Heart right ventricle (tissue), 16 donors: ENCODE measurements at regions not wholly inside any gene's neighbourhood (a gene's known extent, or its start where the extent isn't known, plus 50 kb on each side); places are given as distances from the start of the nearest gene placed in this dataset.

Experiments used
- ATAC-seq, 8 donors: fragments of 200-7000 bp; cut with Tn5 transposase; one replicate each; pipeline ENCODE4 v1.9.1; 2020; ENCODE audit warnings: mild to moderate bottlenecking in 8 of 8, moderate library complexity in 8 of 8, moderate number of reproducible peaks in 1 of 8
- DNase-seq, 2 donors: peaks; one replicate each; pipeline ENCODE4 v3.0.0-alpha.2; 2020
- H3K27ac ChIP-seq, 10 donors: fragments of 200-600 bp; sonication (generic) in 2 of 10; one replicate each; pipeline versions ENCODE4 v1.5.0 to v1.8.0; 2020 to 2022; ENCODE audit warnings: mild to moderate bottlenecking in 3 of 10
- H3K27me3 ChIP-seq, 7 donors: fragments of 200-600 bp; one replicate each; pipeline ENCODE4 v1.8.0; 2021 to 2022; ENCODE audit warnings: mild to moderate bottlenecking in 2 of 7
- H3K36me3 ChIP-seq, 9 donors: fragments of 200-600 bp; sonication (generic) in 1 of 9; one replicate each; pipeline versions ENCODE4 v1.5.0 to v1.8.0; 2020 to 2022; ENCODE audit warnings: mild to moderate bottlenecking in 2 of 9
- H3K4me1 ChIP-seq, 9 donors: fragments of 200-600 bp; sonication (generic) in 1 of 9; one replicate each; pipeline versions ENCODE4 v1.5.0 to v1.8.0; 2020 to 2022; ENCODE audit warnings: mild to moderate bottlenecking in 4 of 9
- H3K4me3 ChIP-seq, 10 donors: fragments of 200-600 bp; sonication (generic) in 2 of 10; one replicate each; pipeline versions ENCODE4 v1.5.0 to v1.8.0; 2020 to 2022; ENCODE audit warnings: mild to moderate bottlenecking in 7 of 10, moderate library complexity in 2 of 10
- H3K9me3 ChIP-seq, 11 donors: fragments of 200-600 bp in 10 of 11; sonication (generic) in 2 of 11; one replicate each; pipeline versions ENCODE4 v1.5.0 to v1.8.0; 2013 to 2022; ENCODE audit warnings: mild to moderate bottlenecking in 2 of 11, control low read depth in 1 of 11, moderate library complexity in 1 of 11
- WGBS, 2 donors: extraction: QIAGEN DNeasy Blood & Tissue Kit; methylation state at CpG; one replicate each; pipeline ENCODE4 v1.1.7; 2013; ENCODE audit warnings: inconsistent platforms in 1 of 2; 5-methylcytosine and 5-hydroxymethylcytosine counted together
- intact Hi-C, 10 donors: fragments of 100-400 bp; cut with DNase I; formaldehyde crosslinking; loops; one replicate each; pipeline versions ENCODE4 v1.11.1 to v1.14.2; 2022
- TF ChIP-seq, protein P1 (sequence below), 9 donors: fragments of 200-600 bp; sonication (generic) in 2 of 9; IDR thresholded peaks; one replicate each; pipeline versions ENCODE4 v1.5.0 to v1.8.0; 2021 to 2022; ENCODE audit warnings: antibody characterized with exemption in 9 of 9, mild to moderate bottlenecking in 5 of 9, moderate library complexity in 1 of 9
- donor health status: Arrhythmogenic right ventricular cardiomyopathy.
- donor health status: ischemic (EF 13 %, LVEDD 7.1; RV severe dilation, severe dysfunction).
- donor health status: healthy with polysubstance abuse.
- donor health status: DM: no; HTN: yes; CAD: no.
- donor health status: DM: no; HTN: no; CAD: no.
- donor health status: ischemic (EF 25% LVEDD 6.9; RV normal size, moderate dysfunction).
- donor health status: ischemic (EF 25% LVEDD 5.7; RV mildly dilated, moderate dysfunction).
- donor health status: healthy.
- donor health status: DM: yes; HTN: yes; CAD: no.
- donor health status: Ischemic cardiomyopathy.
- donor health status: ischemic (EF 35%, LVEDD 5.7; RV mildly dilated, moderate dysfunction).
- donor health status: nonischemic (EF 11% LVEDD 7.7; RV severe dilation, severe dysfunction).
- donor health status: DM: yes; HTN: yes; CAD: no.
- donor health status: PGD.
- donor health status: ischemic (EF 29% LVEDD 5.4; RV normal size, mild dysfunction).
- donor health status: nonischemic (EF 23%, LVEDD 6.1; RV moderate dilation, normal function).

DNA sequence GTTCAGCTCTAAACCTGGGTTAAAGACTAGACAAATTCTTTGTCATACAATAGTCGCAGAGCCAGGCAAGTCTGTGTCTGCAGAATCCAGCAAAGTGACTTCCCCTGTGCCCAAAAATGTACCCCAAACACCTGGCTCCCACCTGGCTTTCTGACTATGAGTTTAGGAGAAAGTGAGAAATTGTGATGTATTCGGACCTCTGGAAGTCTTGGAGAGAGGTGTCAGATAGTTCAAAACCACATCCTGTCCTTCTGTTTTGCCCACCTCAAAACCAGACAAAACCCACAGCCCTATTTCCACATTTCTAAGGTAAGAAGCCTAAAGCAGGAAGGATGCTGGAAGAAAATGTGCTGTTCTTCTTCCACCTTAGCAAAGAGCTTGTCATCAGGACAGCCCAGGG, 63.8 kb upstream of the CLMP start:
- WGBS, 2 donors, result 41 to 93% methylated on average over 2 of the region's 2 CpGs
- intact Hi-C loops, result no loop called here
- DNase-seq (no peak), ATAC-seq (no peak)
- Histone ChIP-seq H3K27ac (no peak overlapping the region), H3K9me3 (no peaks in the 10 kb centered on the region), H3K36me3 (no peaks in the 10 kb centered on the region), H3K4me1 (peaks cover 0 to 15% (median 5%) of the 10 kb centered on the region in 9 donors), H3K27me3 (peaks cover 0 to 21% (median 7%) of the 10 kb centered on the region in 7 donors), H3K4me3 (no peak overlapping the region)
- TF ChIP-seq, protein P1, sequence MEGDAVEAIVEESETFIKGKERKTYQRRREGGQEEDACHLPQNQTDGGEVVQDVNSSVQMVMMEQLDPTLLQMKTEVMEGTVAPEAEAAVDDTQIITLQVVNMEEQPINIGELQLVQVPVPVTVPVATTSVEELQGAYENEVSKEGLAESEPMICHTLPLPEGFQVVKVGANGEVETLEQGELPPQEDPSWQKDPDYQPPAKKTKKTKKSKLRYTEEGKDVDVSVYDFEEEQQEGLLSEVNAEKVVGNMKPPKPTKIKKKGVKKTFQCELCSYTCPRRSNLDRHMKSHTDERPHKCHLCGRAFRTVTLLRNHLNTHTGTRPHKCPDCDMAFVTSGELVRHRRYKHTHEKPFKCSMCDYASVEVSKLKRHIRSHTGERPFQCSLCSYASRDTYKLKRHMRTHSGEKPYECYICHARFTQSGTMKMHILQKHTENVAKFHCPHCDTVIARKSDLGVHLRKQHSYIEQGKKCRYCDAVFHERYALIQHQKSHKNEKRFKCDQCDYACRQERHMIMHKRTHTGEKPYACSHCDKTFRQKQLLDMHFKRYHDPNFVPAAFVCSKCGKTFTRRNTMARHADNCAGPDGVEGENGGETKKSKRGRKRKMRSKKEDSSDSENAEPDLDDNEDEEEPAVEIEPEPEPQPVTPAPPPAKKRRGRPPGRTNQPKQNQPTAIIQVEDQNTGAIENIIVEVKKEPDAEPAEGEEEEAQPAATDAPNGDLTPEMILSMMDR (IDR thresholded peaks at IDR 0.05), result no peak

DNA sequence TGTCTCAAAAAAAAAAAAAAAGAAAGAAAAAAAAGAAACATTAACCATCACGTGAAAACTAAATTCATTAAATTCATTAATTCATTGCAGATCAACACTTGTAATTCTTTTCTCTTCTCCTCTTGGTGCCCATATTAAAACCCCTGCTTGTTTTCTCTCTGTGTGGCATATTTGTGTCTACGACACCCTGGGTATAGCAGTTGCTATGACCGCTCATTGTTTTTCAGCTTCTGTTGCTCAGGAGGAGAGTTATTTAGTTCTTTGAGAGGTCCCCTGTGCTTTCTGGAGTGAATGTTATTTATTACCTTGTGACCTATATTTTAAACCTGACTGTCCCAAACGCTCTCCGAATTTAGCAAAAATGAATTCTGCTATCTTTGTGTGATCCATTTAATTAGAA, 62.3 kb upstream of the CLMP start:
- 94 to 95% methylated on average over 5 of the region's 5 CpGs for WGBS, 2 donors
- TF ChIP-seq, protein P1 (IDR thresholded peaks at IDR 0.05), result no peak
- no peak overlapping the region for H3K27ac ChIP-seq
- intact Hi-C loops, result no loop called here
- DNase-seq (no peak), ATAC-seq (no peak)
- no peaks in the 10 kb centered on the region for H3K9me3 ChIP-seq
- H3K36me3 ChIP-seq, result no peaks in the 10 kb centered on the region
- peaks cover 0 to 15% (median 5%) of the 10 kb centered on the region in 9 donors for H3K4me1 ChIP-seq
- peaks cover 0 to 13% (median 2%) of the 10 kb centered on the region in 7 donors for H3K27me3 ChIP-seq
- H3K4me3 ChIP-seq, result no peak overlapping the region

- 50 to 51% methylated on average over 8 of the region's 8 CpGs for WGBS, 2 donors
- Histone ChIP-seq H3K36me3 (no peaks in the 10 kb centered on the region), H3K4me1 (peaks cover 0 to 9% (median 0%) of the 10 kb centered on the region in 9 donors), H3K4me3 (no peak overlapping the region), H3K27ac (no peak overlapping the region), H3K27me3 (peaks cover 0 to 7% (median 0%) of the 10 kb centered on the region in 7 donors), H3K9me3 (no peaks in the 10 kb centered on the region)
- intact Hi-C loops, result no loop called here
- DNase-seq (no peak), ATAC-seq (no peak)
- TF ChIP-seq, protein P1 (IDR thresholded peaks at IDR 0.05), result no peak
Measured at GRCh38 chr11:123255909-123256308, 60.9 kb upstream of the CLMP start.

GRCh38 chr11:123254357-123254756, 59.3 kb upstream of the CLMP start:
- Histone ChIP-seq H3K36me3 (no peaks in the 10 kb centered on the region), H3K4me3 (no peak overlapping the region)

More at GRCh38 chr11:123254357-123254756, 59.3 kb upstream of the CLMP start:
- Histone ChIP-seq H3K9me3 (no peaks in the 10 kb centered on the region), H3K27me3 (peaks cover 0 to 6% (median 0%) of the 10 kb centered on the region in 7 donors), H3K4me1 (peaks cover 0 to 4% (median 0%) of the 10 kb centered on the region in 9 donors), H3K27ac (no peak overlapping the region)
- WGBS, 2 donors, result 96 to 97% methylated on average over 3 of the region's 3 CpGs
- TF ChIP-seq, protein P1 (IDR thresholded peaks at IDR 0.05), result no peak
- no peak for DNase-seq
- no peak for ATAC-seq
- intact Hi-C loops, result no loop called here
